ENCODE measurements at regions not wholly inside any gene's neighbourhood (a gene's known extent, or its start where the extent isn't known, plus 50 kb on each side); places are given as distances from the start of the nearest gene placed in this dataset.
"Not testable (repeated sequence)": the region's sequence is repeated elsewhere in the genome, so short reads cannot be mapped to it uniquely, and the experiment has no call there.

DNA sequence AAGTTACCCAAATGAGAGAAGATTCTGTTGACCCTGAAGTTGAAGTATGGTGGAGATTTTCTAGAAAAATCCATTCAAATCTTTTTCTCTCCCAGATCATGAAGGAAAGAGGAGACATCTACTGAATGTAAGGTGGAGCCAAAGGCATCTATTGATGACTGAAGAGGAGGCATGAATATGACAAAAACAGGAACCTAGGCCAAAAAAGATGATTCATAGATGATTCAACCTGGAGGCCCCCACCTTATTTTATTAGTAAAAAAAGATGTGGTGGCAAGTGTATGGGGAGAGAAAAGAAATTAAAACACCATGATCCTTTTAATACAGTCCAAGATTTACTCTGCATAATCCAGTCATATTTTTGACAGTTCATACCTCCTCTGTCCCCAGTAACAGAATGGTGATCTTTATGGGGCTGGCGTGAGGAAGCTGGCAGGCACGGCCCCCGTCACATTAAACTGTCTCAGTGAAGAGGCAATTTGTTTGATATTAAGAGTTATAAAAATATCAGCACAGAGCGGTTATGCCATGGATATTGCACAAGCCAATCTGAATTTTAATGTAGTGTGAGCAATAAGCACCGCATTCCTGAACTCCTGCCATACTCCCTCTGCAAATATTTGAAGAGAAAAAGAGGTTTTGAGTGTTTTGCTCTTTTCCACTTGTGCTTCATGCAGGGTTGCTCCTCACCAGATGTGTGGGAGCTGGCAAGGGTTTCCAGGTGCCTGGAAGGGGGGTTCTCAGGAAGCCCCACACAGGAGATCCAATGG, 94.4 kb downstream of the TRIM43 start:
- not testable (repeated sequence) for DNase-seq

DNA sequence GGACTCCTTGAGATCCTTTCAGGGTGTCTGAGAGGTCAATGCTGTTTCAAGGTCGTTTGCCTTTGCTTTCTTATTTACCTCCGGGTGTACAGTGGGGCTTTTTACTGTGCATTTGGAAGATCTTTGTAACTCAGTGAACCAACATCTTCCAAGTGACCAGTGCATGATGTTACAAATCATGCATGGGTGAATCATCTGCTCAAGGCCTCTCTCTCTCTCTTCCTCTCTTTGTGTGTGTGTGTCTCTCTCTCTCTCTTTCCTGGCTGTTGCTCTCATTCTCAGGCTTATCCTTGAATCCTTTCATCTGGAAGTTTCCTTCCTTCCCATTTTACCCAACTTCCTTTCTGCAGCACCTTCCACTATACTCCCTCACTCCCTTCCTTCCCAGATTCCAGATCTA, 96.1 kb downstream of the TRIM43 start:
- not testable (repeated sequence) for DNase-seq

DNA sequence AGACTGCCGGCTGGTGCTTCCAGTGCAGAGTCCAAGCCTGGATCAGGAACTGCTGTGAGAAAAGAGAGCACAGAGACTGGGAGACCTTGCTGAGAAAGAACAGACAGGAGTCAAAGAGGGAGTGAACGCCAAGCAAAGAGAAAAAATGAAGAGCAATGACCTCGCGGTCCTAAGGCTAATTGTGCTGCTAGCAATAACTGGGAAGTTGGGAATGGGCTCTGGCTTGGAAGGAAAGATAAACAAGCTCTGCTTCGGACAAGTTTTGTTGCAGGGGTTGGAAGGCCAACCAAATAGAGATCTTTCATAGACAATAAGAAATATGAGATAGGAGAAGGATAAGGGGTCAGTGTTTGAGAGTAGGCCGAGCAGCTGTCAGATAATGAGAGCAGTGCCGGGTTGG, 99.4 kb downstream of the TRIM43 start:
- DNase-seq: not testable (repeated sequence)

DNA sequence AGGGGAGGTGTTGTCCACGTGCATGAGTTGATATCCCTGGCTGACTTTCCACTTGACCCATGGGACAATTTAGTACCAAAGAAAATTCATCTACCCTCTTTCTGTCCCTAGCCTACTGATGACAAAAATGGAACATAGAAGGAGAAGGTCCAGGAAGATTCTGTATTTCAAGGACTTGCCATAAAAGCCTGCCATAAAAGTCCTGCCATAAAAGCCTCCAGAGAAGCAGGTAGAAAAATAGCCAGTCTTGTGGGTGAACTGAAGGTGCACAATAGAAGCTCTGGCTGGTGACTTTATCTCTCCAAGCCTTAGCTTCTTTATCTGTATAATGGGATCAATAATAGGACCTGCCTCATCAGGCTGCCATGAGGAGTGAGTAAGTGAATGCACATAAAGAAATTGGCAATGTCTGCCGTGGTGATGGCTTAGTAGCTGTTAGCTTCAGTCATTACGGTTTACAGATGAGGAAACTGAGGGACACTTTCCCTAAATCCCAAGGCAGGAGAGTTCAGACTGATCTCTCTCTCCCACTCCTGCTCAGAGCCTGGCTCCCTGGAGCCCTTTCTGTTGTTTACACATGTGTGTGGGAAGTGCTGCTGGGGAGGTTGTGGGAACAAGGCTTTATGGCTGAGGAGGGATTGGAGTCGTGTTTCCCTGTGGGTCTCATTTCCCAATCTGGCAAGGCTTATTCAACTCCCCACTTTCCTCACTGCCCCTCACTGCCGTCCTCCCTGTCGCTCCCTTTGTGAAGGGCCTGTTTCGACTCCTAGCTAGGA, 101.5 kb downstream of the TRIM43 start:
- DNase-seq: not testable (repeated sequence)

DNA sequence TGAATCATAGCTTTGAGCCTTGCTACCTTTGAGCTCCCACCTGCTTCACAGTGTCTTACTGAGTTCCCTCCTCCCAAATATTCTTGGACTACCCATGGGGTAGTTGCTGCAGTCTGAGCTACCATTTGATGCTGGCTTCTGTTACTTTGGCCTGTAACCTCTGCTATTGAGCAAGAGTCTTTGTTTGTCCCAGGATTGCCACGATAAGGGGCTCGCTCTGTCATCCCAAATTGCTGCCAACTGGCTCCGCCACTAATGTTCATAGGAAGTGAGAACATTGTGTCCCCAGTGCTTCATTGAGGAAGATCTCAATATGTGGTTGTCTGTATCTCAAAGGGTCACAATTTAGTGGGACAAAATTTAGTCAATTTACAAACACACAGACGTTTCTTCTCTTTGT, 103.8 kb downstream of the TRIM43 start:
- DNase-seq: no peak

DNA sequence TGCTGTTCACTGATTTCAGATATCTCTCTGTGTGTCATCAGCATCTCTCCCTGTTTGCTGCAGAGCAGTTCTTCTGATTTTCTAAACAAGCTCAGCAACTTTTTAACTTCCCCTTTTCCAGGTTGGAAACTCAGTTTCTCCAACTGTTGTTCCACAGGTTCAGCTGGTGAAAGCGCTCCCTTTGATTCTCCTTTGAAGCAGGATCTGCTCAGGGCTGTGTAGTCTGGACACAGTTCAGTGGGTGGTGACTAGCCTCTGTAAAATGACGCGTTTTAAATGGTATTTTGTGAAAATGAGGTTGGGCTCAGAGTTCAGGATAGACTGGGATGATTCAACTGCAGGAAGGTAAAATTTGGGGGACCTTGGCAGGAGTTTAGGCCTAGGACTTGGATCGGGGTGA, 106.3 kb downstream of the TRIM43 start:
- DNase-seq: no peak

DNA sequence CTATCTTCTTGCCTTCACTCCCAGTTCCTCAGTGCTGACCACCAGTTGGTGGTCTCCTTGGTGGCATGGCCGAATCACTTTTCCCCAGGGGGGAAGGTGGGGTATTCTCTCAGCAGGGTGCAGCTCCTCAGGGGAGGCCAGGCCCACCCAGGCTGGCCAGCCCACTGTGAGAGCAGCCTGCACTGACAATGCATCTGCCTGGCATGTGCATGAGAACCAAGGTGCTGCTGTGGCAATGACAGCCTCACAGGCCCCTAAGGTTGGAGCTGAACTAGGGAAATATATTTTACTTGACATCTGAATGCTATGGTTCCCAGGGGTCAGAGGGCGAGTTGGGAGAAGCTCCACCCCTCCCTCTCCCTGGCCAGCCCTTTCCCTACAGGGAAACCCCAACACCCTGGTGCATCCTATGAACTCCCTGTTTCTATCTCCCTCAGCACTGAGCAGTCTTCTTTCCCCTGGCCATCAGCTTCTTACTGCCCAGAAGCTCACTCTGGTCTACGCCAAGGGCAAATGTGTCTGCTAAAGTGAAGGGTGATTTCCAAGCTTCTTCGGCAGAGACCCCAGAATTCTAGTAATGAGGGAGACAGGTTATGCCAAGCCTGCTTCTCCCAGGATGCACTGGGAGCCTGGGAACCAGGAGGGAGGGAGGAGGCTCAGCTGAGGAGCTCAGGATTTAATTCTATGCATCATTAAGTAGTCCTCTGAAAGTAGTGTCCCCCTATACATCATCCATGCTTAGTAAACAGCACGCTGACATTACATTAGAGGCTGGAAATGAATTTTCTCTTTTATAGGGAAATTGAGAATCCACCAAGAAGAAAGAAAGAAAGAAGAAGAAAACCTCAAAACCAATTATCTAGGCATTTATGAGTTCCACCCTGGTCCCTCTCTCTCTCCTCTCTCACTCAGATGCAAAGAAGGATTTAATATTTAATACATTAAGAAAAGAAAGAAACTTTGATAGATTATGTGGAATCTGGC, 107.7 kb downstream of the TRIM43 start:
- not testable (repeated sequence) for DNase-seq

DNA sequence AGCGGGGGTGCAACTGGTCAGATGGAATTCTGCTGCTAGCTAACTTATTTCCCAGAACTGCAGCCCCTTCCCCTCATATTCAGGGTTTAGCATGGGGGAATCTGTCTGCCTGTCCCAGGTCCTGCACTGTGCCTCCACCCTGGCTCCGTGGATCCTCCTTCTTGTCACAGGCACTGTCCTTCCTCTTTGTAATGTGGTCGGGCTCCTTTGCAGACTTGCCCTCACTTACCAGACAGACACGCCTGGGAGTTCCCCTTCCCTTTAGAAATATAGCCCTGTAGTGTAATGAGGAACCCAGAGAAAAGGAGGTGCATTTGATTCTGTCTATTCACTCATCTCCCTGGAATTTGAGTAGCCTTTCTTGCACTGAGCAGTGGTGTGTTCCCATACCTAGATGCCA, 108.7 kb downstream of the TRIM43 start:
- no peak for DNase-seq

DNA sequence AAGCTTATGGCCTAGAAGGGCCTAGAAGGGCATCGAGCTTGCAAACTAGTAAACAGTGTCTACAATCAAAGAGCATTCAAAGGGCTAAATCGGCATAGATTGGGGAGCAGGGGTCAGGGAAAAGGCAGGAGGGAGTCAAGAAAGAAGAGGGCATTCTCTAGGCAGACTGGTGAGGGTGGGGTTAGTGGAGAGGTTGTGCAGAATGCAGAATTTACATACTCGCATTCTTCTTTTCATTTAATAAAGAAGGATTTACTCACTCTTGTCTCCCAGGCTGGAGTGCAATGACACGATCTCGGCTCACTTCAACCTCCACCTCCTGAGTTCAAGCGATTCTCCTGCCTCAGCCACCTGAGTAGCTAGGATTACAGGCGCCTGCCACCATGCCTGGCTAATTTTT, 110.7 kb downstream of the TRIM43 start:
- DNase-seq: no peak

DNA sequence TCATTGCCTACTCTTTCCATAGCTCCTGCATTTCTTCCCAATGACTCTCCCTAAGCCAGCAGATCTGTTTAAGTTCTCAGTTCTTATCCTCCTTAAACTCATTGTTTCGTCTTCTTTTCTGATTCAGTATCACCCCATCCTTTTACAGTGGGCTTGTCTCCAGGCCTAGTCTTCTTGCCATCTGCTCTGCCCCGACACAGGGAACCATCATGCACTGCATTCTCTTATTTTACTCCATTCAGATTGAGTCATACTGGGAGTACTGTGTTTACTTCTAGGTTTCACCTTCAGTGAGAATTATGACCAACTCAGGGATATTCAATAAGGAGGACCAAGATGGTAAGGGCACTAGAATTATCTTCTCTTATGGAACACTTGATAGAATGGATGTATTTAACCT, 115.4 kb downstream of the TRIM43 start:
- DNase-seq: not testable (repeated sequence)

DNA sequence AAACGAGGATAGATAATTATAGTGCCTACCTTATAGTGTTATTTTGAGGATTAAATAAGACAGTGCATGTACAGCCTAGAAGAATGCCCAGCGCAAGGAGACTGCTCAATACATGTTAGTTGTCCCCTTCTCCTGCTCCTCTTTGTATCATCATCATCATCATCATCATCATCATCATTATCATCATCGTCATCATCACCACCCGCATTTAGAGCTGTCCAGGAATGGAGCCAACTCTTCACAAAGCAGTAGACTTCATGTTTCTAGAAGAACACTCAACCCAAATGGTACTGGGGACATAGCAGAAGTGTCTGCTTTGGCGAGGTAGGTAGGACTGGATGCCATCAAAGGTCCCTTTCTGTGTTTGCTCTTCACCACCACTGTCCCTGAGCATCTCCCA, 116.0 kb downstream of the TRIM43 start:
- no peak for DNase-seq

DNA sequence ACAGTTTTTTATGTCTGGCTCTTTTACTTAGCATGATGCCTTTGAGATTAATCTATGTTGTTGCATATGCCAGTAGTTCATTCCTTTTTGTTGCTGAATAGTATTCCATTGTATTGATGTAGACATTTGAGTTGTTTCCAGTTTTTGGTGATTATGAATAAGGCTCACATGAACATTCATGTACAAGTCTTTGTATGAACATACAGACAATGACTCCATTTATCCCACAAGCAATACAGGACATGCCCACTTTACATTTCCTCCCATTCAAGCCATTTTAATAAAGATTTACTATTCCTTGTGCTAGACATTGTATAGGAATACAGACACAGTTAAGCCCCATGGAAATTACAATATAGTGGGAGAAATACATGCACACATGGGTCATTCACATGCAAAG, 118.0 kb downstream of the TRIM43 start:
- no peak for DNase-seq

DNA sequence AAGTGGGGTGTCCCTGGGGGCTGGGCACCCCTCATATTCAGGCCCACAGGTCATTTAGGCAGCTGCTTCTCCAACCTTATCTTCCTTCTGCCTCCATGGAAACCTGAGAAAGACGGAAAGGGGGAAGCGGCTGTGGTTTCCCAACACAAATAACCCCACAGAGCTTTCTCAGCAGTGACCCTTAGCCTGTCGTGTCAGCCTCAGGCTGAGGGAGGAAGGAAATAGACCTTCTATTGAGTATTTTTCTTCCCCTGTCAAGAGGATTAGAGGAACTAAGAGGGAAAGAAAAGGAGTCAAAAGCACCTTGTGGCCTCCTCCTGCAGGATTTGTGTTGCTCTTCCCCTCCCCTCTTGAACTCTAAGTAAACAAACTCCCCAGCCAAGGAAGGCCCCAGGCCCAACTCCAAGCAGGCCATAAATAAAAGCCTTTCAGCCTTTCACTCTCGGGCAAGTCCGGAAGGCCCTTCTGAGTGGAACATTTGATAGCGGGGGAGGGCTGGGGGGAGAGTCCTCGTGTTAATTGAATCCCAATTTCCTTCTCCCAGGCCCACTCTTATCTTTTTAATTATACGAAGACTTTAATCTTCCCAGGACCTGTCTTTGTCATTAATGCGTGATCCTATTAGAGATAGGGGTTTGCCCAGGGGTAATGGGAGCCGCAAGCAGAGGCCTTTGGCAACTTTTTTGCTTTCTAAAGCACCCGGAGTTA, 121.8 kb downstream of the TRIM43 start:
- not testable (repeated sequence) for DNase-seq

DNA sequence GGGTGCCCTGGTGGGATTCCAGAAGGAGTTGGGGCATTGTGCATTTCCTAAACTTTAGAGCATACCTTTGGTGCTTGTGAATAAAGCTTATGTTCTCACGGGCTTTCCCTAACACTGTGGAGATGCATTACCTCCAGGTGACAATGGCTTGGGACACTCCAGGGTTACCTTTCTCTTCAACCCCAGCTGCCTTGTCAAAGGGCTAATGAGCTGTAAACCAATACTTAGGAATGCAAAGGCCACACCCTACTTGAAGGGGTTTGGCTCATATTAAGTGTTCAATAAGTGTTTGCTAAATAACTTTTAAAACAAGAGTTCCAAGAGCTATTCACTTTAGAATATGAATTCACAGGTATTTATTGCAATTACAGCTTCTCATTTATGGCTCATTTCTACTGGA, 122.6 kb downstream of the TRIM43 start:
- DNase-seq: not testable (repeated sequence)

DNA sequence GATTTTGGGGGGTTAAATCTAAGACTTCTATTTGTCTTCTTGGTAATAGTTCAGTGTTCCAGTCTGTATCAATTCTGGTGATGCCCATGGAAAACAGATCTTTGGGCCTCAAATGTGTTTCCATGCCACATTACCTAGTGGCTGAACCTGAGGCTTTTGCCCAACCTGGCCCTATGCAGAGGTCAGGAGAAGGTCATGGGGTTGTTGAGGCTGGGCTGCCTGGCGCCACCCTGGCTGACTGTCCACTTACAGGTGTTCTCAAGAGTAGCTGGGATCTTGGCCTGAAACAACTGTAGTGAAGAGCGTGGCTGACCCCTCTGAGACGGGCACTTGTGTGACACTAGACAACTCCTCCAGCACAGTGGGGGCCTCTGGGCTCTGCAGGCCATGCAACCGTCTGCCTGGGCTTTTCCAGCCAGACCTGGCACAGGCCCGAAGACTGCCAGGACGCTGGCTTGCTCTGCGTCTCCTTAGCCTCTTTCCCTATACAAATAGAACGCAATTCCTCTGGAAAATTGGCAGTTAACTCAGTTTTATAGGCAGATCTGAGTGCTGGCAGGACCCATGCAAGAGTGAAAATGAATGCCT, 127.8 kb downstream of the TRIM43 start:
- no peak for DNase-seq

DNA sequence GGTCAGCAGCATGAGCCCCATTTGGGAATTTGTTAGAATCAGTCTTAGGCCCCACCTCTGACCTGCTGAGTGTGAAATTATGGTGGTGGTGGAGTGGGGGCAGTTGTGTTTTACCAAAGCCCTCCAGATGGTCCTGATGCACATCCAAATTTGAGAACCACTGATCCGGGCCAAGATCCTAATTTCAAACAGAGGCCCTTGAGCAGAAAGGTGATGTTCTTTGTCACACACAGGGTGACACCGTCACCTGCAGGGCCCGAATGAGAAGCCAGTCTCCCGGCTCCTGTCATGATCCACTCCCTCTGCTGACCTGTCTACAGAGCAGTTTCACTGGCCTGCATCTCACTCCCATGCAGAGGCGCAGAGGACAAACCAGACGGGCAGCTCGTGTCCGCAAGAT, 129.9 kb downstream of the TRIM43 start:
- DNase-seq: no peak

DNA sequence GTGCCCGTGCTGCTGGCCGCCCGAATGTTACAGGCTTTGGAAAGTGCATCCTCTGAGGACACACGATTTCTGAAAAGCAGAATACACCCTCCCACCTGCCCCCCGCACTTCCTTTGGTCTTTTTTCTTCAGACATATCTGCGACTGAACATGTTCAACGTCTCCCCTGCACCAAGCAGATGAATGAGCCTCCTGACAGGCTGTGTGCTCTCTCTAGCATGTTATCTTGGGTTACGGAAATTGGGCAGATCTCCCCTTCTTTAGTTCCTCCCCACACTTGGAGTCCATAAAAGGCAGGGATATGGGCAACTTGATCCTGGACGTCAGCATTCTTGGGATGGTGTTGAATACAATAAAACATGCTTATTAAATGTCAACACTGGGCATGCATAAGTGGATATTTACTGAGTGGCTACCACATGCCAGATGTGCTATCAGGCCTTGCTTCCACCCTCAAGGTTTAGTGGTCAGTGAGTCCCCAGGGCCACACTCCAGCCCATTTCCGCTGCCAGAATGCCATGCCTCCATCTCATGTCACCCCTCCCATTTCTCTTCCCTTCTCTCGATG, 130.4 kb downstream of the TRIM43 start:
- DNase-seq: no peak

DNA sequence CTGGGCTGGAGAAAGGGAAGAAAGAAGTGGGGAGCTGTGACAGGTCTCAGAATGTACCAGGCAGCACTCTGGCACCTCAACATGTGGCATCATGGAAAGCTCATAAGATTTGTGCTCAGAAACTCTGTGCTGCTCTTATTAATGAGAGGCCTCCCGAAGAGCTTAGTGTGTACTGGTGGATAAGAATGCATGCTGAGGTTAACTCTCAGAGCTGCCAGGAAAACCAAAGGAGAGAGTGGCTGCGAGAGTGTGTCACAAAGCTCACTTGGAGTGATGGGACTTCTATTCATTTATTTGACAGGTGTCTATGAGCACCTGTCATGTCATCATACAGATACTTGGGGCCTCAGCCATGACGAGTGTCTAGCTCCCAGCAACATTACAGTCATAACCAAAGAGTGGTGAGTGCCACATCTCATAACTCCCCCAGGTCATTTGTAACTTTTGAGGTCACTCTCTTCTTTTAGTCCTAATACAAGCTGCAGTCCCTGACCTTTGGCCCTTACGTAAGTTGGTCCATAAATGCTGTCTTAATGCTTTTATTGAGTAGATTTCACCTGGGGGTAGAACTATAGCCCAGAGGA, 131.9 kb downstream of the TRIM43 start:
- DNase-seq: not testable (repeated sequence)

DNA sequence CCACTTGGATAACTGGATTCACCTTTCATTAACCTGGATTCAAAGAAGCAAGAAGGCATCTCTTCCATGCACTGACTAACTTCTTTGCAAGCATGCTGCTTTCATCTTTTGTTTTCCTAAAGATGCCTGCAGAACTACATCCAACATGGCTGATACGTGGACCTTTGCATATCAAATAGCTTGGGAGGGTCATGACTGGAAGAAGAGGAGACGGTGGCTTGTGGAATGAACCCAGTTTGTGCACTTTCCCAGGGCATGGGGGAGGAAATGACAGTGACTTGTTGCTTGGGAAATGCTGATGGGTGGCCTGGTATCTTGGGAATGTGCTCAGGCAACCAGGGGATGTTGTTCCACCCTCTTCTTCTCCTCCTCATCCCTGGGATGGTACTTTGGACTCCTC, 133.4 kb downstream of the TRIM43 start:
- not testable (repeated sequence) for DNase-seq

DNA sequence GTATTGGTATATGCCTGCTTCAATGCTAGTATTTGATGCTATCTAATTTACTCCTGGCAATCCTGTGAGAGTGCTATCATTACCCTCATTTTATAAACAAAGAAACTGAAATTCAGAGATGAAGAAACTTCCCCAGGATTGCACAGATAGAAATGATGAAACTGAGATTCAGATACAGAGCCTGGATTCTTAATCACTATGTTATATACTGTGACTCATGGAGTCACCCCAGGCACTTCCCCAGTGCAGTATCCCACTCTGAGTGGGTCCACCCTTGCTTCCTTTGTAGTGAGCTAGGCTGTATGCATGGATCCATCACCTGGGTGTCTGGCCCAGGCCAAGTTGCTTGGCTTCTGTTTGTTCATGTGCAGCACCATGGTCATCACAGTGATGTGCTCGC, 133.9 kb downstream of the TRIM43 start:
- DNase-seq: not testable (repeated sequence)

DNA sequence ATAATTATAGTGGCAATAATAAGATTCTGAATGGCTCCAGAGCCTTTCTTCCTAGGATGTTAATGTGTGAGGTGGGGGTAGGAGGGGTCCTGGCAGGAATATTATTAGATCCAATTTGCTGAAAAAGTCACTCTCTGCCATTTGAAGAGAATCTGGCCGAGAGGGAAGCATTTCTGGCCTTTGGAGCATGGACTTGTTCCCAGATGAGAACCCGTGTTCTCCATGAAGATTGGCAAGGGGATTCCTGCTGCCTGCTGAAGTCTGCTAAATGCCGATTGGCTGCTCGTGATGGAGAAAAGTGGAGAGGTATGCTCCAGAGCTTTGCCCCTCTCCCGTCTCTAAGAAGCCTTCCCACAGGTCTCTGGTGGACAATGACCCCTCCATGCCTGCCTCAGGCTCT, 135.6 kb downstream of the TRIM43 start:
- DNase-seq: not testable (repeated sequence)

Data from NCI-H748 treated with DMSO at 0.1 percent for 48 hours (cell line).